Left ventricle myocardium inferior (tissue), 1 donor: ENCODE measurements at regions not wholly inside any gene's neighbourhood (a gene's known extent, or its start where the extent isn't known, plus 50 kb on each side); places are given as distances from the start of the nearest gene placed in this dataset.

Experiments
- DNase-seq: peaks from one replicate; pipeline ENCODE4 v3.0.0-alpha.2; 2020
- H3K27ac ChIP-seq: fragments of 200-600 bp; replicated peaks from 2 replicates; pipeline ENCODE4 v1.8.0; 2021
- H3K27me3 ChIP-seq: fragments of 200-600 bp; 2 replicates; pipeline ENCODE4 v1.8.0; 2021; ENCODE audit warnings: low read depth
- H3K36me3 ChIP-seq: fragments of 200-600 bp; 2 replicates; pipeline ENCODE4 v1.8.0; 2021
- H3K4me1 ChIP-seq: fragments of 200-600 bp; 2 replicates; pipeline ENCODE4 v1.8.0; 2021
- H3K4me3 ChIP-seq: fragments of 200-600 bp; 2 replicates; pipeline ENCODE4 v1.8.0; 2021; ENCODE audit warnings: mild to moderate bottlenecking, moderate library complexity
- H3K9me3 ChIP-seq: fragments of 200-600 bp; replicated peaks from 2 replicates; pipeline ENCODE4 v1.8.0; 2021
- intact Hi-C: fragments of 100-400 bp; cut with micrococcal nuclease; formaldehyde crosslinking; loops from one replicate; pipeline ENCODE4 v1.11.0; 2022
- TF ChIP-seq, protein P1 (sequence below): fragments of 200-600 bp; IDR thresholded peaks from 2 replicates; pipeline ENCODE4 v1.8.0; 2021; ENCODE audit warnings: antibody characterized with exemption, mild to moderate bottlenecking, borderline replicate concordance
- donor health status: DM: no; HTN: yes; CAD: no; lungs with severe emphysema.

DNA sequence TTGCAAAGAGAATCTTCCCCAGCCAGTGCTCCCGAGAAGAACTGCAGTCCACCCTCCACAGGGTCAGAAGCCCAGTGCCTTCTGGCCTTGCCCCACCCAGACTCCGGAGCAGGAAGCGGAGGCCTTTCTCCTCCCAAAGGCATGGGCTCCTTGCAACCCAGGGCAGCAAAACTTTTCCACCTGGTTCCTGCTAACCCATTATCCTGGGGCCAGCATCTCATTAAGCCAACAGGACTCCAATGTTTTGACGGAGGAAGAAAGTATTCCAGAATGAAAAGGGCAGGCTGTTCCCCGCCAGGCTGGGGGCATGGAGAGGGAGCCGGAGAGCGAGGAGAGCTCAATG is 88.1 kb downstream of the RTL6 start:
- intact Hi-C loops, result no loop called here
- no peaks in the 10 kb centered on the region for H3K27me3 ChIP-seq

DNA sequence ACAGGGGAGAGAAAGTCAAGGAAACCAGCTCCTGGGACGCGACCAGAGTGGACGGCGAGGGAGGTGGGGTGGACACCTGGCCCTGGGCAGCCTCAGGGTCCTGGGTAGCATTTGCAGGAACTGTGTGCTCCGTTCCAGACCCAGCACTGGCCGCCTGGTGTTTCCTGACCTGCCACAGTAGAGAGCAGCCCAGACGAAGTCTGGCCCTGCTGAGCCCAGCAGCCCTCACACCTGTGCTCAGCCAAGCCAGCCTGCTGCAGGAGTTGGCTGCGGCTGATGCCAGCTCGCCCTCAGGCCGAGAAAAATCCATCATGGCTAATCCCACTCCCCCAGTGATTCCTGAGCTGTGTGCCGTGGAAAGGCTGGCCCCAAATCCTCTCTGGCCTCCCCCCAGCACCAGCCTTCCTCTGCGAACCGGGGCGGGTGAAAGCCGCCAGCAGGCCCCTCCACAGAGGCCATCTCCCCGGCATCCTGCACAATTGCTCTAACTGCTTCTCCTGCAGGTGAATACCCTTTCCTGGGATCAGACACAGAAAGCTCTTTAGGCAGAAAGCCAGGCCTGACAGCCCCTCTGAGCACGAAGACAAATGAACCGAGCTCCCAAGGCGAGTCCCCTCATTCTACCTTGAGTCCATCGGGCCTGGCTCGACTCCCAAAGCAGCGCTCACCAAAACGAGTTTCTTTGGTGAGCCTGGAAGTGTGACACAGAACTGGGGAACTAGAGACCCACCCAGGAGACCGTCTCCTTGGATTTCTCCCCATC is 88.6 kb downstream of the RTL6 start:
- Histone ChIP-seq H3K36me3 (no peaks in the 10 kb centered on the region), H3K9me3 (no peaks in the 10 kb centered on the region), H3K4me3 (no peak overlapping the region), H3K27me3 (no peaks in the 10 kb centered on the region), H3K27ac (no peak overlapping the region), H3K4me1 (peaks cover 33% of the 10 kb centered on the region)
- intact Hi-C loops, result no loop called here
- DNase-seq, result no peak
- TF ChIP-seq, protein P1, sequence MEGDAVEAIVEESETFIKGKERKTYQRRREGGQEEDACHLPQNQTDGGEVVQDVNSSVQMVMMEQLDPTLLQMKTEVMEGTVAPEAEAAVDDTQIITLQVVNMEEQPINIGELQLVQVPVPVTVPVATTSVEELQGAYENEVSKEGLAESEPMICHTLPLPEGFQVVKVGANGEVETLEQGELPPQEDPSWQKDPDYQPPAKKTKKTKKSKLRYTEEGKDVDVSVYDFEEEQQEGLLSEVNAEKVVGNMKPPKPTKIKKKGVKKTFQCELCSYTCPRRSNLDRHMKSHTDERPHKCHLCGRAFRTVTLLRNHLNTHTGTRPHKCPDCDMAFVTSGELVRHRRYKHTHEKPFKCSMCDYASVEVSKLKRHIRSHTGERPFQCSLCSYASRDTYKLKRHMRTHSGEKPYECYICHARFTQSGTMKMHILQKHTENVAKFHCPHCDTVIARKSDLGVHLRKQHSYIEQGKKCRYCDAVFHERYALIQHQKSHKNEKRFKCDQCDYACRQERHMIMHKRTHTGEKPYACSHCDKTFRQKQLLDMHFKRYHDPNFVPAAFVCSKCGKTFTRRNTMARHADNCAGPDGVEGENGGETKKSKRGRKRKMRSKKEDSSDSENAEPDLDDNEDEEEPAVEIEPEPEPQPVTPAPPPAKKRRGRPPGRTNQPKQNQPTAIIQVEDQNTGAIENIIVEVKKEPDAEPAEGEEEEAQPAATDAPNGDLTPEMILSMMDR, result no peak

More for the DNA sequence above, 88.1 kb downstream of the RTL6 start:
- Histone ChIP-seq H3K36me3 (no peaks in the 10 kb centered on the region), H3K27ac (no peak overlapping the region), H3K4me1 (peaks cover 33% of the 10 kb centered on the region), H3K4me3 (no peak overlapping the region), H3K9me3 (no peaks in the 10 kb centered on the region)
- no peak for DNase-seq
- TF ChIP-seq, protein P1, result no peak

DNA sequence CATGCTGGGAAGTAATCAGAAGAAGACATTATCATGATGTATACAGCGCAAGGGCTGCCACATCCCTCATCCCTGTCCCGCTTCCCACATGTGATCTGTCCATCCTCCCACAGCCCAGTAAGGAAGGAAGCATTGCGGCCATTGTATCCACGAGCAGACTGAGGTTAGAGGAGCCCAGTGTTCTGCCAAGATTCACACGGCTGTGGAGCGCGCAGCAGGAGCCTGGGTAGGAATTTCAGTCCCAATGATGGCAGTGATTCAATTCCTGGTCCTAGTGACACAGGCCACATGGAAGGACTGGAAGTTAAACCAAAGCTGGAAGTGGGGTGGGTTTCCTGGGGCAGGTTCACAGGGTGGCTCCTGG is 89.2 kb downstream of the RTL6 start:
- Histone ChIP-seq H3K4me3 (no peak overlapping the region), H3K4me1 (peaks cover 33% of the 10 kb centered on the region), H3K36me3 (no peaks in the 10 kb centered on the region), H3K9me3 (no peaks in the 10 kb centered on the region), H3K27ac (no peak overlapping the region), H3K27me3 (no peaks in the 10 kb centered on the region)
- TF ChIP-seq, protein P1, result no peak
- DNase-seq, result no peak
- intact Hi-C loops, result no loop called here

DNA sequence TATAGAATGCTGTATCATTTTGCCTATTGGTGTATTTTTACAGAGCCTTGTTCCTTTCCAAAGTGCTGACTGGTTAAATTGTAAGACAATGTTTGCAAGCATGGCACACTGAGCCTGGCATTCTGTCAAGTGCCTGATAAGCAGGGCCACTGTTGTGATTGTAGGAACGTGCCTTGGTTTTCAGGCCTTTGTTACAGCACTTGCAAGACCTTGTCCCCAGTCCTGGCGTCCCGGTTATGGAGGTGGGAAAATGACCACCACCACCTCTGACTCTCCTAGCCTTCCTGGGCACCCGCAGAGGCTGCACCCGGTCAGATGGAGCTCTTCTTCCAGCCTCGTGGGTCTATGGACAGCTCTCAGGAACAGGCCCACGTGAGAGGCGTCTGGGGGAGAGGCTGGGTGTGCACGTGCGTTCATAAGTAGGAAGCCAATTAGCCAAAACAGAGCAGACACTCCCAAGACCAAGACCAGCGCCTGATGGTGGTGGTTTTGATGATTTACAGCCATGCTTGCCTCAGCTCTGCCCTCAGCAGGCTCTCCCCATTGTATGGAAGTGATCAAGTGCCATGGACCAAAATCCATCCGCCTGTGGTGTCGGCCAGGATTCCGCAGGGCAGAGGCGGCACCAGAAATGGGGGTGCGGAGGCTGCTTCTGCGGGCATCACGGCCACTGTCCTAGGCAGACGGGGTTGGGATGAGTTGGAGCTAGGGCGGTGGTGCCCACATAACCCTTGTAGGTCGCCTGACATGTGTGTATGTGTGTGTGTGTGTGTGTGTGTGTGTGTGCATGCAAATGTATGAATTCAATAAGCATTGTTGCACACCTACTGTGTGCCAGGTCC is 89.8 kb downstream of the RTL6 start:
- H3K4me3 ChIP-seq, result no peak overlapping the region
- H3K9me3 ChIP-seq, result no peaks in the 10 kb centered on the region
- peaks cover 33% of the 10 kb centered on the region for H3K4me1 ChIP-seq
- peak; percentile 28 for DNase-seq
- TF ChIP-seq, protein P1, result no peak
- no peaks in the 10 kb centered on the region for H3K36me3 ChIP-seq
- H3K27ac ChIP-seq, result no peak overlapping the region
- intact Hi-C loops, result no loop called here
- H3K27me3 ChIP-seq, result no peaks in the 10 kb centered on the region

DNA sequence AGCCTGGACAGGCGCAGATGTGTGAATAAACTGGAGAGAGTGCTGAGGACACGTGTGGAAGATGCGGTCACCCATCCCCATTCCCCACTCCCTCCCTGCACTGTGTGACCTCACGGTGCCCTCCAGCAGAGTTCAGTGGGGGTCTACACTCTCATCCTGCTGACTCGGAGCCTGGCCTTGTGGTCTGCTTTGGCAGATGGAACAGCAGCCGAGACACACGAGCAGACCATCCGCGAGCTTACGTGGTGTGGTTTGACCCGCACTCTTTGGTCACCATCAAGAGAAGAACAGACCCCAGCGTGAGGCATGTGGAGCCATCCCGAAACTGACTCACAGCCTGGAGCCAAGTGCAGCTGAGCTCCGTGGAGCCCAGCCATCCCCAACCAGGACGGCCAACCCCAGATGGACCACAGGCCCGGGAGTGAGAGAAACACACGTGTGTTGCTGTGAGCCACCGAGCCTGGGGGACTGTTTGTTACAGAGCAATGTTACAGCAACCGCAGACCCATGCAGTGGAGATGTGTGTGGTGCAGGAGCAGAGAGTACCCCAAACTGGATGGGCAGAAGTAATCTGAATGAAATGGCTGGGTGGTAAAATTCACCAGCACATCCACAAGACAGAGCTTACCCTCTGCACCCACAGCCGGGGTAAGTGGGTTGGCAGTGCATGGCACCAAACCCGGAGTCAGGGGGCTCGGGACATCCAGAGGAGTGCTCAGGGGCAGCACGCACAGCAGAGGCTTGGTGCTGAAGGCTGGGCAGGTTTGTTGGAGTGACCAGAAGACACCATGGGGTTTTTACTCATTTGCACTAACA is 90.7 kb downstream of the RTL6 start:
- Histone ChIP-seq H3K4me3 (no peak overlapping the region), H3K36me3 (no peaks in the 10 kb centered on the region), H3K27me3 (no peaks in the 10 kb centered on the region), H3K9me3 (no peaks in the 10 kb centered on the region), H3K4me1 (peaks cover 33% of the 10 kb centered on the region), H3K27ac (no peak overlapping the region)
- TF ChIP-seq, protein P1, result no peak
- peak; percentile 11 for DNase-seq
- intact Hi-C loops, result no loop called here
